GM18909 (cell line): ENCODE measurements at regions not wholly inside any gene's neighbourhood (a gene's known extent, or its start where the extent isn't known, plus 50 kb on each side); places are given as distances from the start of the nearest gene placed in this dataset.
"Not testable (repeated sequence)": the region's sequence is repeated elsewhere in the genome, so short reads cannot be mapped to it uniquely, and the experiment has no call there.

Experiments used
- ATAC-seq: cut with Tn5 transposase; IDR thresholded peaks from one replicate; pipeline ENCODE4 v1.9.1; 2021; ENCODE audit warnings: mild to moderate bottlenecking; ENCODE audit not compliant: unreplicated experiment, poor library complexity

- ATAC-seq, result not testable (repeated sequence)
Measured at GRCh38 chr12:18840997-18841396, 103.1 kb downstream of the CAPZA3 start.

DNA sequence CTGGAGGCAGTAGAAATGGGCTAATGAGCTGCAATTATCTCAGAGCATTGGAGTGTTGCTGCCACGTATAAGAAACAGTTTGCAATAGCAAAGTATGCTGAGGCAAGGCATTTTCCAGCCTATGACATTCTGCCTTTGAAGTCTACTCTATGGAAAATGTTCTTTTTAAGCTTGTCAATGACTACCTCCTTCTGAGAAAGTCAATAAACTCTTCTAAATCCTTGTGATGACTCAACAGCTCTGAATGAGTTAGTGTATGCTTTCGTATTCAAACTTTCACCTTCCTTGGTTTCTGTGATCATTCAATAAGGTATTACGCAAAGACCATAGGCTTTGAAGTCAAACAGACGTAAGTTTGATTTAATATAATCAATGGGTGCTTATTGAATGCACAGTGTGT is 111.2 kb downstream of the CAPZA3 start:
- ATAC-seq, result no peak

- ATAC-seq, result no peak
Measured at GRCh38 chr12:18849761-18850160, 111.8 kb downstream of the CAPZA3 start.

- no peak for ATAC-seq
Measured at GRCh38 chr12:18850752-18851151, 112.8 kb downstream of the CAPZA3 start.

GRCh38 chr12:18851271-18851670 is 113.4 kb downstream of the CAPZA3 start:
- ATAC-seq, result no peak

GRCh38 chr12:18853570-18854366 is 115.8 kb downstream of the CAPZA3 start:
- no peak for ATAC-seq

DNA sequence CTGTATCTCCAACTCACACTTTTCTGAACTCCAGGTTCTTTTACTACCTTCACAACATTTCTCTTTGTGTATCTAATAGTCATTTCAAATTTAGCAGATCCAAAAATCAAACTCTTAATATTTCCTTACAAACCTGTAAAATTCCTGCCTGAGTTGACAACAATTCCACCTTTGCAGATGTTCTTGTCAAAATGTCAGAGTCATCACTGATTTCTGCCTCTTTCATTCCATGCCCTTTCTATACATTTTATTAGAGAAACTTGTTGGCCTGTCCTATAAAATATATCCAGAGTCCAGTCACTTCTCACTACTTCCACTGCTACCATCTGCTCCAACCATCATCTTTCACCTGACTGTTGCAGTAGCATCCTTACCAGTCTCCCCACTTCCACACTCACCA is 119.7 kb downstream of the CAPZA3 start:
- ATAC-seq, result no peak

- ATAC-seq, result no peak
Measured at GRCh38 chr12:18859400-18859799, 121.5 kb downstream of the CAPZA3 start.

DNA sequence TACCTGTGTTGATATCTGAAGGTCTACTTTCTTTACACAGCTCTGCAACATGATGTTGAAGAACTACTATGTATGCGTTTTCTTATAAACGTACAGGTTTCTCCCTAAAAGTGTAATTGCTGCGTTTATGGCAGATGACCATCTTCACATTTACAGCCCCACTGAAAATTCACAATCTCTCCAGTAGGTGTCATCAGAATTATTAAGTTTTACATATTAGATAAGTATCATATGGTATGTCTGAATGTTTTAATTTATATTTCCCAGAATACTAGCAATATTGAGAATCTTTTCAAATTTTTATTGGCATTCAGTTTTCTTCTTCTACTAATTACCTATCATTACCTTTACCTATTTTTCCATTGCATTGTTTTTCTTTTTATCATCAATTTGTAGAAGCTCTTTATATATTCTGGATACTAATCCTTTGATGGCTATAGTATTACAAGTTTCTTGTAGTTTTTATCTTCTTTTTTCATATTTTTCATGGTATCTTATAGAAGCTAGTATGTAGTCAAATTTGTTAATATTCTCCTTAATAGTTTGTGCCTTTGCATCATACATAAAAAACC is 123.5 kb downstream of the CAPZA3 start:
- ATAC-seq, result no peak

- ATAC-seq, result no peak
Measured at GRCh38 chr12:18863769-18864500, 126.0 kb downstream of the CAPZA3 start.

GRCh38 chr12:18864900-18865561 is 127.1 kb downstream of the CAPZA3 start:
- ATAC-seq, result no peak

GRCh38 chr12:18868717-18869116 is 130.8 kb downstream of the CAPZA3 start:
- no peak for ATAC-seq

DNA sequence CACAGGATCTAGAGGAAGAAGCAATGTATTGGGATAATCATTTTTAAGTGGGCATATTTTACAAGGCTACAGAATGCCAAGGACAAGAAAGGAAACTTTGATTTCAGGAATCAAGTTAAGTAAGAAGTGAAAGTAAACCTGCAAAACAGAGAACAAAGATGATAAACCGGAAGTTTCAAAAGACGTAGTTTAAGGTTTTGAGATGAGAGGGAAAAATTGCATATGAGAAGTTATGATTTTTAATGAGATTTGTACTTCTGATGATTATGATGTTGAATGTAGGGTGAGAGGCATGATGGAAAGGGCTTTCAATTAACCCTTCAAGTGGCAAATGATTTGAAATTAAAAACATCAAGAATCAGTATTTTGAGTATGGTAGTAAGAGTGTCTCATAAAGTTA is 134.9 kb downstream of the CAPZA3 start:
- ATAC-seq, result no peak

GRCh38 chr12:18878676-18879180 is 140.8 kb downstream of the CAPZA3 start:
- ATAC-seq, result no peak

DNA sequence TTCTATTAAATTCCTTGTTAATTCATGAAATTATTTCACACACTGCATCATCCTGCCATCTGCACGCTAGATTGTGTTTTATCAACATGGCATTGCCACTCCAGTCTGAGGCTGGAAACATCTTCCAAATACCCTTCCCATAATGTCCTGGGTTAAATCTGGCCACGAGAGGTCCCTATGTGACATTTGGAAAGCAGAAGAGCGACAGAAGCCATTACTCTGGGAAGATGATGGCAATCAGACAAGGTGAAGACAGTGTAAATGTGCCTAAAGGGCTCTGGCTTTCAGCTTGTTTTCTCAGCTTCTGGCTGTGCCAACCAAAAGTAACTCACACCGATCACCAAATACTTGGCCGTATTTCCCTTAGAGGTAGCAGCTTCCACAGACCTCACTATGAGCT is 144.8 kb downstream of the CAPZA3 start:
- ATAC-seq, result no peak

GRCh38 chr12:18886962-18887361 is 149.0 kb downstream of the CAPZA3 start:
- no peak for ATAC-seq

GRCh38 chr12:18887368-18887767 is 149.4 kb downstream of the CAPZA3 start:
- ATAC-seq, result no peak

DNA sequence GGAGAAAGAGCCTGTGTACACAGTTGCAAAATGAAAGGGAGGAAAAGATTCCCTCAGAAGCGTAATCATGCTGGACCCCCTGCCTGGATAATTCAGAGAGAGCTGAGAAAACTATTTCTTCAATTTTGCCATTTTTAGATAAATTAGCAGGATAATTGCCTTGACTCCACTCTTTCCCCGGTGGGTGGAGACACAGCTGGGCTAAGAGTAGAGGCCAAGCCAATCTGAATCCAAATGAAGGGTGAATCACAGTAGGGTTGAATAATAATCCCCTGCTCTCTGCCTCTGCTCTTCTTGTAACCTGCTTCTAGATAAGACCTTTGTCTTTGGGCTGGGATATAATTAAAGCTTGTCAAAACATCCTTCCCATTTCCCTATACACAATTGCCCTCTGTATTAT is 150.1 kb downstream of the CAPZA3 start:
- no peak for ATAC-seq

DNA sequence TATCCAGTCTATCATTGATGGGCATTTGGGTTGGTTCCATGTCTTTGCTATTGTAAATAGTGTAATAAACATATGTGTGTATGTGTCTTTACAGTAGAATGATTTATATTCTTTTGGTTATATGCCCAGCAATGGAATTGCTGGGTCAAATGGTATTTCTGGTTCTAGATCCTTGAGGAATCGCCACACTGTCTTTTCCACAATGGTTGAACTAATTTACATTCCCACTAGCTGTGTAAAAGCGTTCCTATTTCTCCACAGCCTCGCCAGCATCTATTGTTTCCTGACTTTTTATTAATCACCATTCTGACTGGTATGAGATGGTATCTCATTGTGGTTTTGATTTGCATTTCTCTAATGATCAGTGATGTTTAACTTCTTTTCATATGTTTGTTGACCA is 152.7 kb downstream of the CAPZA3 start:
- ATAC-seq, result not testable (repeated sequence)

GRCh38 chr12:18895540-18895939 is 157.6 kb downstream of the CAPZA3 start:
- ATAC-seq, result no peak

DNA sequence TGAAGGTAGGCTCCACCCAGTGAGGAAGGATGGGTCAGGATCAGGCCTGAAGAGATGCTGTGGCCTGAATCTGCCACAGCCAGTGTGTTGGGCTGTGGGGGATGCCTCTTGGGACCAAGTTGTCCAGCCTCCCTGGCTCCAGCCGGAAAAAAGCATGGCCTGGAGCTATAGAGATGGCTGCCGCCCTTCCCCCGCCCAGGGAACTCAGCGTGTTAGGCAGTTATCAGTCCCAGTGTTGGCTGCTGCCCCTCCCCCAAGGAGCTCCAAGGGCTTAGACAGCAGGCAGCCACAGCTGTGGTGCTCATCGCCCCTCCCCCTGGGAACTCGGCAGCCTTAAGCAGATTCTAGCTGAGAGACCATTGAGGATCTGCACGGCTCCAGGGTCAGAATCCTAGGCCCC is 158.0 kb downstream of the CAPZA3 start:
- ATAC-seq, result no peak
